HG03196 (cell line): ENCODE measurements at regions not wholly inside any gene's neighbourhood (a gene's known extent, or its start where the extent isn't known, plus 50 kb on each side); places are given as distances from the start of the nearest gene placed in this dataset.
"Not testable (repeated sequence)": the region's sequence is repeated elsewhere in the genome, so short reads cannot be mapped to it uniquely, and the experiment has no call there.

Source experiments
- ATAC-seq: cut with Tn5 transposase; IDR thresholded peaks from one replicate; pipeline ENCODE4 v1.9.1; 2021; ENCODE audit not compliant: unreplicated experiment

- no peak for ATAC-seq
Observed at GRCh38 chr4:66750273-66750672, 795.0 kb downstream of the CENPC start.

GRCh38 chr4:66746918-66747317 lies 798.4 kb downstream of the CENPC start:
- ATAC-seq: not testable (repeated sequence)

GRCh38 chr4:66741081-66741480 lies 804.2 kb downstream of the CENPC start:
- ATAC-seq: no peak

GRCh38 chr4:66736606-66737005 lies 808.7 kb downstream of the CENPC start:
- no peak for ATAC-seq

GRCh38 chr4:66728280-66728679 lies 817.0 kb downstream of the CENPC start:
- ATAC-seq: no peak

GRCh38 chr4:66712301-66712921 lies 832.9 kb downstream of the CENPC start:
- ATAC-seq: not testable (repeated sequence)

- ATAC-seq: no peak
Observed at GRCh38 chr4:66704243-66704642, 841.1 kb downstream of the CENPC start.

- no peak for ATAC-seq
Observed at GRCh38 chr4:66694739-66695138, 850.6 kb downstream of the CENPC start.

- no peak for ATAC-seq
Observed at GRCh38 chr4:66693694-66694093, 851.6 kb downstream of the CENPC start.

- ATAC-seq: no peak
Observed at GRCh38 chr4:66691101-66691500, 854.2 kb downstream of the CENPC start.

GRCh38 chr4:66688674-66689073 lies 856.6 kb downstream of the CENPC start:
- ATAC-seq: no peak

- no peak for ATAC-seq
Observed at GRCh38 chr4:66687459-66687858, 857.8 kb downstream of the CENPC start.

GRCh38 chr4:66681962-66682361 lies 863.3 kb downstream of the CENPC start:
- no peak for ATAC-seq

- ATAC-seq: no peak
Observed at GRCh38 chr4:66667249-66667648, 878.1 kb downstream of the CENPC start.

GRCh38 chr4:66662620-66663019 lies 882.7 kb downstream of the CENPC start:
- ATAC-seq: no peak

GRCh38 chr4:66658809-66659208 lies 886.5 kb downstream of the CENPC start:
- ATAC-seq: no peak

- no peak for ATAC-seq
Observed at GRCh38 chr4:66655505-66655904, 889.8 kb downstream of the CENPC start.

- no peak for ATAC-seq
Observed at GRCh38 chr4:66653937-66654336, 891.4 kb downstream of the CENPC start.

GRCh38 chr4:66649236-66649635 lies 896.1 kb downstream of the CENPC start:
- no peak for ATAC-seq

- no peak for ATAC-seq
Observed at GRCh38 chr4:66647926-66648325, 897.4 kb downstream of the CENPC start.

GRCh38 chr4:66647476-66647875 lies 897.8 kb downstream of the CENPC start:
- no peak for ATAC-seq

GRCh38 chr4:66640233-66640990 lies 904.9 kb downstream of the CENPC start:
- no peak for ATAC-seq

GRCh38 chr4:66639361-66639760 lies 905.9 kb downstream of the CENPC start:
- ATAC-seq: no peak
